ENCODE measurements at regions not wholly inside any gene's neighbourhood (a gene's known extent, or its start where the extent isn't known, plus 50 kb on each side); places are given as distances from the start of the nearest gene placed in this dataset.
"Not testable (repeated sequence)": the region's sequence is repeated elsewhere in the genome, so short reads cannot be mapped to it uniquely, and the experiment has no call there.

- TF ChIP-seq CTCF (IDR thresholded peaks at IDR 0.05; ENCODE audit: low read depth, low read length); EZH2phosphoT487 (IDR thresholded peaks at IDR 0.05; ENCODE audit: low read depth): not testable (repeated sequence)
These were observed 66.9 kb upstream of the ADORA2B start for GRCh38 chr17:15877882-15878500.

Data from OCI-LY3 (cell line).